Neural cell (in vitro differentiated cells): ENCODE measurements at regions not wholly inside any gene's neighbourhood (a gene's known extent, or its start where the extent isn't known, plus 50 kb on each side); places are given as distances from the start of the nearest gene placed in this dataset.

Experiments
- H2AFZ ChIP-seq: fragments of 200-600, 300-800 bp; sonication (generic), shearing (Covaris generic); 2 replicates; pipeline ENCODE4 v1.6.0; 2014; ENCODE audit warnings: low read depth, mild to moderate bottlenecking, antibody characterized with exemption, low read length, moderate library complexity
- H3F3A ChIP-seq: fragments of 200-600 bp; shearing (Covaris generic); 2 replicates; pipeline ENCODE4 v1.6.1; 2016; ENCODE audit warnings: mild to moderate bottlenecking, moderate library complexity, mixed read lengths, antibody characterized with exemption, low read length; ENCODE audit not compliant: insufficient read depth, poor library complexity, severe bottlenecking
- H3K27ac ChIP-seq: fragments of 200-600, 300-800 bp; sonication (generic), shearing (Covaris generic); 2 replicates; pipeline ENCODE4 v1.5.1; 2014; ENCODE audit warnings: mild to moderate bottlenecking, low read length, moderate library complexity
- H3K27me3 ChIP-seq: fragments of 300-800, 200-600 bp; sonication (generic), shearing (Covaris generic); 2 replicates; pipeline ENCODE4 v1.6.0; 2014; ENCODE audit warnings: mild to moderate bottlenecking, low read depth, low read length, moderate library complexity; ENCODE audit not compliant: insufficient read depth
- H3K36me3 ChIP-seq: fragments of 300-800, 200-600 bp; sonication (generic), shearing (Covaris generic); 2 replicates; pipeline ENCODE4 v1.5.1; 2014; ENCODE audit warnings: mild to moderate bottlenecking, antibody characterized with exemption, low read length, moderate library complexity; ENCODE audit not compliant: insufficient read depth
- H3K4me2 ChIP-seq: fragments of 300-800, 200-600 bp; sonication (generic), shearing (Covaris generic); 2 replicates; pipeline ENCODE4 v1.6.0; 2014; ENCODE audit warnings: mild to moderate bottlenecking, low read length
- H3K4me3 ChIP-seq: fragments of 300-800, 200-600 bp; sonication (generic), shearing (Covaris generic); 2 replicates; pipeline ENCODE4 v1.5.1; 2014; ENCODE audit warnings: mild to moderate bottlenecking, low read length, moderate library complexity
- H3K79me2 ChIP-seq: fragments of 200-600 bp; shearing (Covaris generic); replicated peaks from 2 replicates; pipeline ENCODE4 v1.6.0; 2014; ENCODE audit warnings: mild to moderate bottlenecking, low read length, moderate library complexity; ENCODE audit not compliant: insufficient read depth
- H3K9ac ChIP-seq: fragments of 300-800, 200-600 bp; sonication (generic), shearing (Covaris generic); 2 replicates; pipeline ENCODE4 v1.6.1; 2016; ENCODE audit warnings: mild to moderate bottlenecking, low read length, mixed read lengths
- H3K9me2 ChIP-seq: fragments of 200-600 bp; shearing (Covaris generic); 2 replicates; pipeline ENCODE4 v1.6.1; 2016; ENCODE audit warnings: mild to moderate bottlenecking, low read length, mixed read lengths; ENCODE audit not compliant: insufficient read depth
- H3K9me3 ChIP-seq: fragments of 200-600, 300-800 bp; sonication (generic), shearing (Covaris generic); 2 replicates; pipeline ENCODE4 v1.6.1; 2016; ENCODE audit warnings: mild to moderate bottlenecking, mixed run types, low read length, moderate library complexity, mixed read lengths
- H4K20me1 ChIP-seq: fragments of 200-600 bp; shearing (Covaris generic); 2 replicates; pipeline ENCODE4 v1.6.1; 2016; ENCODE audit warnings: mild to moderate bottlenecking, mixed run types; ENCODE audit not compliant: insufficient read depth
- CTCF ChIP-seq: fragments of 450-650 bp; IDR thresholded peaks from 2 replicates; pipeline ENCODE4 v1.5.1; 2014; ENCODE audit warnings: antibody characterized with exemption, mild to moderate bottlenecking, moderate library complexity; ENCODE audit not compliant: poor library complexity, severe bottlenecking
- EP300 ChIP-seq: fragments of 450-650 bp; conservative IDR thresholded peaks from 2 replicates; pipeline ENCODE4 v1.6.1; 2014; ENCODE audit warnings: antibody characterized with exemption, mild to moderate bottlenecking, moderate library complexity; ENCODE audit not compliant: poor library complexity, severe bottlenecking
- EZH2 ChIP-seq: fragments of 200-600, 300-800 bp; shearing (Covaris generic), sonication (generic); IDR thresholded peaks from 2 replicates; pipeline ENCODE4 v1.6.1; 2014; ENCODE audit warnings: antibody characterized with exemption, low read length, borderline replicate concordance, mild to moderate bottlenecking; ENCODE audit not compliant: insufficient read depth, poor library complexity, severe bottlenecking
- MXI1 ChIP-seq: fragments of 450-650 bp; conservative IDR thresholded peaks from 2 replicates; pipeline ENCODE4 v1.6.1; 2014; ENCODE audit warnings: antibody characterized with exemption, mild to moderate bottlenecking; ENCODE audit not compliant: poor library complexity, severe bottlenecking
- POLR2AphosphoS5 ChIP-seq: IDR thresholded peaks from 2 replicates; pipeline ENCODE4 v1.6.1; 2012
- RAD21 ChIP-seq: fragments of 450-650 bp; conservative IDR thresholded peaks from 2 replicates; pipeline ENCODE4 v1.6.1; 2014; ENCODE audit warnings: antibody characterized with exemption, mild to moderate bottlenecking, moderate library complexity
- REST ChIP-seq: IDR thresholded peaks from 2 replicates; pipeline ENCODE4 v1.6.1; 2012; ENCODE audit warnings: borderline replicate concordance
- SMC3 ChIP-seq: fragments of 450-650 bp; conservative IDR thresholded peaks from 2 replicates; pipeline ENCODE4 v1.6.1; 2014; ENCODE audit warnings: antibody characterized with exemption, mild to moderate bottlenecking, moderate library complexity; ENCODE audit not compliant: poor library complexity
- TAF1 ChIP-seq: IDR thresholded peaks from 2 replicates; pipeline ENCODE4 v1.6.1; 2012; ENCODE audit warnings: low read depth

GRCh38 chr13:30000370-30000765 lies 150.0 kb upstream of the UBL3 start:
- Histone ChIP-seq H3K9me2 (no peaks in the 10 kb centered on the region), H3K79me2 (no peaks in the 10 kb centered on the region), H3K36me3 (no peaks in the 10 kb centered on the region), H3K9ac (no peak overlapping the region), H3K27ac (no peak overlapping the region), H4K20me1 (no peaks in the 10 kb centered on the region), H3K9me3 (no peaks in the 10 kb centered on the region), H3K4me2 (no peak overlapping the region), H3K4me3 (no peak overlapping the region), H3K27me3 (no peaks in the 10 kb centered on the region), H2AFZ (no peak overlapping the region), H3F3A (no peaks in the 10 kb centered on the region)
- no peak for TF ChIP-seq CTCF
- TF ChIP-seq POLR2AphosphoS5, result no peak
- TF ChIP-seq REST, result no peak
- TF ChIP-seq EZH2, result no peak

- no peak overlapping the region for H3K27ac ChIP-seq
- no peak overlapping the region for H3K4me2 ChIP-seq
- no peaks in the 10 kb centered on the region for H3K27me3 ChIP-seq
- no peaks in the 10 kb centered on the region for H3K36me3 ChIP-seq
- no peaks in the 10 kb centered on the region for H3F3A ChIP-seq
- no peak for TF ChIP-seq REST
- TF ChIP-seq RAD21, result no peak
- no peak for TF ChIP-seq EP300
- TF ChIP-seq TAF1, result no peak
- no peak for TF ChIP-seq MXI1
- no peak for TF ChIP-seq CTCF
- no peak for TF ChIP-seq POLR2AphosphoS5
- TF ChIP-seq SMC3, result no peak
- no peak for TF ChIP-seq EZH2
- H3K79me2 ChIP-seq, result no peaks in the 10 kb centered on the region
- H2AFZ ChIP-seq, result no peak overlapping the region
- no peaks in the 10 kb centered on the region for H3K9me2 ChIP-seq
- H3K9ac ChIP-seq, result no peak overlapping the region
- H3K4me3 ChIP-seq, result no peak overlapping the region
- H4K20me1 ChIP-seq, result no peaks in the 10 kb centered on the region
- H3K9me3 ChIP-seq, result no peaks in the 10 kb centered on the region
These were observed 149.3 kb upstream of the UBL3 start for GRCh38 chr13:29999492-30000369.
